ENCODE measurements at regions not wholly inside any gene's neighbourhood (a gene's known extent, or its start where the extent isn't known, plus 50 kb on each side); places are given as distances from the start of the nearest gene placed in this dataset.
"Not testable (repeated sequence)": the region's sequence is repeated elsewhere in the genome, so short reads cannot be mapped to it uniquely, and the experiment has no call there.

- not testable (repeated sequence) for DNase-seq
These were observed 78.7 kb downstream of the NPIPB11 start for GRCh38 chr16:29327631-29328408.

- DNase-seq: not testable (repeated sequence)
These were observed 80.1 kb downstream of the NPIPB11 start for GRCh38 chr16:29326164-29327125.

DNA sequence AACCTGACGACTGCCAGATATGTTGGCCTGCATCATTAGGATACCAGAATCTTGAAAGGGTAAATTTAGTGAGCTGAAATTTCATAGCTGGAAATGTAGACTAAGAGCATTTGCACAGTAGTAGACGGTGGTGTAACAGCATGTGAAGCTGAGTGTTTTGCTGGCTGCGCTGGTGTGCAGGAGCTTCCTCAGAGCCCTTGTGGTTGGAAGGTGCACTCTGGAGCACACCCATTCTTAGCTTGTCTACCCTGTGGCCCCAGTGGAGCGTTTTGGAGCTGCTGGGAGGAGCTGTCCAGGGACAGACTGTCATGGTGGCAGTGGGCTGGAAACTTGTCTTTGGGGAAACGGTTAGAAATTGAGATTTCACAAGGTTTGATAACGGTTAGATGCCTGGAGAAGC is 82.8 kb downstream of the NPIPB11 start:
- DNase-seq: not testable (repeated sequence)

DNA sequence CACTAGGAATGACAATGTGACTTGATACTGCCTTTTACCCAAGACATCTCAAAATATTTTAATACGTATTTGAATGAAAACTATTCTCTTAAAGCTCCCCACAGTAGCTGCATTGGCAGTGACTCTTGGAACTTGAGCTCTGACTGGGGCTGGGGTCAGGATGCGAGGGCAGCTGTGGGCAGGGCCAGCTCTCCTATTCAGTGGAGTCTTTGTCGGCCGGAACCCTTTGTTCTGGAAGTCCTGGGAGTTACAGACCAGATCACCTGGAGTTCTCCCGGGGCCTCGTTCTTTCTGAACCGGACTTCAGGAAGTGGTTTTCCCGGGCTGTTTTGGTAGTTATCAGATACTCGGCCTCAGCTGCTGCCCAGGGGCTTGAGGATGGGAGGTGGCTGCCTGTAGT is 84.9 kb downstream of the NPIPB11 start:
- no peak for DNase-seq

DNA sequence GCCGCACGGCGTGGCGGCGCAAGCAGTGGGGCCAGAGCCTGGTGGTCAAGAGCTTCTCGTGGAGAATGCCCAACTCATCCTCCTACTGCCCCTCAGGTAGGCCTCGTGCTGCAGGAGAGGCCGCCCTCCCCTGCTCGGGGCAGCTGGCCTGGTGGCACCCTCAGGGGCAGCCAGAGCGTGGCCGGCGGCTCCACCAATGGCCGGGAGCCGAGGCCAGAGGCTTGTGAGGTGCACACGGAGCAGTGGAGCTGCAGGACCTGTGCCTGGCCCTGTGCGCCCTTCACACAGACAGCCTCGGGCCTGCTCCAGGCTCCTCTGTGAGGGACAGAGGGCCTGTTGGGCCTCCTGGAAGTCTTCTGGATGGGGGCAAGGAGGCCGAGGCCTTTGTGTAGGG is 85.5 kb downstream of the NPIPB11 start:
- DNase-seq: no peak

DNA sequence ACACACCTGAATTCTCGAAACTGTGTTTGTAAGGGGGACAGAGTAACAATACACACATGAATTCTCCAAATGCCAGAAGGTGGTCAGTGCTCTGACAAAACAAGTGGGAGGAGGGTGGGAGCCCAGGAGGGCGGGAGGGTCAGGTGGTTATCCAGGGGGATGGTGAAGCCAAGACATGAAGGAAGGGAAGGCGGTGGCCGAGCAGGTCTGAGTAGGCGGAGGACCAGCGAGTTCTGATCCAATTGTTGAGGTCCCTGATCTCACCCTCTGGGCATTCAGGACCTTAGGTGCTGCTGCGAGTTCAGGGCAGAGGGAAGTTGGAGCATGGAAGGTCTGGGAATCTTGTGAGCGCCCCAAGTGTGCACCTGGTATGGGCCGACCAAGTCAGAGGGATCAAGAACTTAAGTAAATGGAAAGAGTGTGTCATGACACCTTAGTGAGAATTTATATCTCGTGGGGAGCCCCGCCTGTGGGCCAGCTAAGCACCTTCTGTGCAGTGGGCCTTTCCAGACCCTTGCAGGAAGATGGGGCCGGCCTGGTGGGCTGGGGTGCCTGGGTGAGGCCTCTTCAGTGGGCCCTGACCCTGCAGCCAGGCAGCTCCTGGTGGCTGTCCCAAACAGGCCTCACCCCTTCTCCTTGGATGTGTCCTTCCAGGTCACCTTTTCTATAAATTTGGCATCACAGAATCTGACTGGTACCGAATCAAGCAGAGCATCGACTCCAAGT is 86.1 kb downstream of the NPIPB11 start:
- DNase-seq: no peak

DNA sequence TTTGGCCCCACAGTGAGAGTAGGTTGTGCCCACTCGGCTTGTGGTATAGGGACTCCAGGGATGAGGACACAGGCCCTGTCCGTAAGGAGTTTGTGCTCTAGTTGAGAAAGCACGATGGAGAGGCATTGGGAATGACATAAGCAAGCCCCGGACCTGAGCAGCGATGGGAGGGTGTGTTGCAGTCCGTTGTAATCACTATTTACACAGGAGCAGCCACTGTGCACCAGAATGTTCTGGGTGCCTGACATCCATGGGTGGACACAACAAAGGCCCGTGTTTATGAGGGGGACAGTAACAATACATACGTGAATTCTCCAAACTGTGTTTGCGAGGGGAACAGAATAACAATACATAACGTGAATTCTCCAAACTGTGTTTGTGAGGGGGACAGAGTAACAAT is 86.8 kb downstream of the NPIPB11 start:
- DNase-seq: no peak

DNA sequence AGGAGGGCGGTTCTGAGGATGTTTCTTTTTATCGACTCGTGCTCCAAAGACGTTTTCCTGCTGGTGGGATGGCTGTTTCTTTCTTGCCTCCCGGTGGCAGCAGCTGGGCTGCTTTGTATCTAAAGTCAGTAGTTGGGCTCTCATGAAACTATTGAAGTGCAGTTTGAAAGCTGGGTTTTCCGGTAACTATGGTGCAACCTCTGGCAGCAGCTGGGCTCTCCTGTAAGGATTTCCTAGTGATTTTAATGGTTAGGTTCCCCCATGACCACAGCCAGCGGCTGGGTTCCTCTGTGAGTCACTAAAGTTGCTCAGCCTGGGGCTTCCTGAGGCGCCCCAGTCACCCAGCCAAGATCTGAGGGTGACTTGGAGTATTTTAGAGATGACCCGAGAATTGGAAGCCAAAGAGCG is 87.9 kb downstream of the NPIPB11 start:
- DNase-seq: not testable (repeated sequence)

GRCh38 chr16:29318037-29318436 is 88.5 kb downstream of the NPIPB11 start:
- DNase-seq: no peak

DNA sequence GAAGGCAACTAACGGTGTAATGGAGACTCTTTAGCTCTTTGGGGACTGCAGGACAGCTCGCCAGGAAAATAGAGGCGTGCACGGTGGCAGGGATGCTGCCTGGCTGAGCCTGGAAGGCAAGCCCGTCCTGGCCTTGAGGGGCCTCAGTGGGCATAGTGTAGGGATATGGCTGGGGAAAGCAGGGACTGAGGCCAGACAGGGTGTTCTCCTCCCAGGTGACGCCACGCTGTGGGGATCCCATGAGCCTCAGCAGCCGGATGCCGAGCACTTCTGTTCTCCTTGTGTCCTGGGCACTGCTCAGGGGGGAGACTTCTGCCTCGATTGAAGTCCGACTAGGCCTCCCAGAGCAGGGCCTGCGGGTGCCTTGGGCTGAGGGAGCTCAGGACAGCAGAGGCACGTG is 89.2 kb downstream of the NPIPB11 start:
- no peak for DNase-seq

DNA sequence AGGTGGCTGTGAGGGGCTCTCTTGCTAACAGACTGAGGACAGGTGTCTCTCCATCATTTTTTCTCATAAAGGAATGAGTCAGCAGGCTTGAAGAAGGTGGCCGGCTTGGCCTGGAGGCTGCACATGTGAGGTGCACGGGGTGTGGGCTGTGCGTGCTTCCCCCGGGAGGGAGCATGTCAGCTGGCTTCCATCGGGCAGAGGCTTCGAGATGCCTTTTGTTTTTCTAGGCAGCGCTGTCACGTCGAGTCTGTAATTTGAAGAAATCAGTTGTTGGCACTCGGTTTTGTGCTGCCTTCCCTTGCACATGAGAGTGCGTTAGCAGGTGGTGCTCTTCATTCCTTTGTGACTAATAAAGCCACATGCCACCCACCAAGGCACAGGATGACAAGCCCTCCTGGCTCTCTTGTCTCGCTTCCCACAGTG is 89.7 kb downstream of the NPIPB11 start:
- no peak for DNase-seq

GRCh38 chr16:29315916-29316517 is 90.5 kb downstream of the NPIPB11 start:
- DNase-seq: no peak

GRCh38 chr16:29315046-29315445 is 91.5 kb downstream of the NPIPB11 start:
- no peak for DNase-seq

DNA sequence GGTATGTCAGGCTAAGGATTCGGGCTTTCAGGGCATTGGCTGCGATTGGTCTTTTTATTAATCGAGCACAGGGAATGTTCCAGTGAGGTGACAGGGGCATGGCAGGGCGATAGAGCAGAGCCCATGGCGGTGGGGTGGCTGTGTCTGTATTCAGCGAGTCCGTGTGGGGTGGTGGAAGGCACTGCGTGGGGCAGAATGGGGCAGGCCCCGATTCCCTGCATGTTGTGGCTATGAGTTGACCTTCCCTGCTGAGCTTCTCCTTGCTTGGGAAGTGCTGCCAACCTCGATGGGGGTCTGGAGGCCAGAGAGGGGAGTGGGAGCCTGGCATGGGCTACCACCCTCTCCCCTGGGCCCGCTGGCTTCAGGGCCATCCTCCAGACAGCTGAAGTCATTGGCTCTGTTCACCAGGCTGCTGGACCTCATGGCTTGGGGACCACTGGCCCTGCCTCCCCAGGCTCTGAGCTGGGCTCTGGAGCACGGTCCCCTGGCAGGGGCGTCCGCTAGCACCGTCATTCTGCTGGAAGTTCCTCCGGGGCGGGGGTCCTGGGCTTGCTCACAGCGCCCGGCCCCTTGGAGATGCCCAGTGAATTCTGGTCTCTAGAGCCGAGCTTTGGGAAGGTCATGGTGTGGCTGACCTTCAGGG is 92.1 kb downstream of the NPIPB11 start:
- no peak for DNase-seq

DNA sequence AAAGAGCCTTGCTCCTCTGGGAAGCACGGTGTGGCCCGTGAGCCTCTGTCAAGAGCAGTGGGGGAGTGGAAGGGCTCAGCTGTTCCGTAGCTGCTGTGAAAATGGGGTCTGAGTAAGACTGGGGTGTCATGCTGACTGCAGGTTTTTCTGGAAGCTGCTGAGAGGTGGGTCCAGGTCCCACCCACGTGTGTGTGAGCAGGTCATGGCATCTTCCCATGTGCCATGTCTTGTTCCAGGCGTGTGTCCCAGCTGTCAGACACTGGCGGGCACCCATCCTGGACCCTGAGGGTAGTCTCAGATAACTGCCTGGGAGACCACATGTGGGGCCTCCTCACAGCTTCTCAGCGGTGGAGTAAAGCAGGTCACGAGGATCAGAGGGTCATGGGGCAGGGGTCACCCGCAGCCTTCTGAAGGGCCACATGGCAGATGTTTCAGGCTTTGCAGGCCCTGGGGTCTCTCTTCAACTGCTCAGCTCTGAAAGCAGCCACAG is 92.9 kb downstream of the NPIPB11 start:
- DNase-seq: no peak

- DNase-seq: no peak
These were observed 93.5 kb downstream of the NPIPB11 start for GRCh38 chr16:29312835-29313558.

- not testable (repeated sequence) for DNase-seq
These were observed 94.2 kb downstream of the NPIPB11 start for GRCh38 chr16:29312345-29312675.

- no peak for DNase-seq
These were observed 94.8 kb downstream of the NPIPB11 start for GRCh38 chr16:29311461-29312344.

DNA sequence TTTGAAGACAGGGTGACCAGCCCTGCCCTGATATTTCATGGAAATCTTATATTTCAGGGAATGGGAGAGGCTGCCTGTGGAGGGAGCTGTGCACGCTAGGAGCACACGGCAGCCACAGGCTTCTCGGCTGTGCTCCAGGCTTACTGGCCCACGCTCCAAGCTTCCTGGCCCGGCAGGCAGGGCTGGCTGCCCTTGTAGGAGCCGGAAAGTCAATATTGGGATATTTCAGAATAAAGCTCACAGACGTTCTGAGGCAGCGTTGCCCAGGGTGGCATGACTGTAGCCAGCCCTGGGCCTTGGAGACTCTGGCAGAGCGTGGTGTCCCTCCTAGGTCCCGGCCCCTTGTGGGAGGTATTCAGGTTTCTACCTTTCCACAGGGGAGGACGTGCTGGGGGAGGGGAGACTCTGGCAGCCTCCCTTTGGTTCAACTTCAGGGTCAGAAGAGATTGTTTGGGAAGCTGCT is 95.6 kb downstream of the NPIPB11 start:
- DNase-seq: peak in 1 of 2 experiments; percentile 57

DNA sequence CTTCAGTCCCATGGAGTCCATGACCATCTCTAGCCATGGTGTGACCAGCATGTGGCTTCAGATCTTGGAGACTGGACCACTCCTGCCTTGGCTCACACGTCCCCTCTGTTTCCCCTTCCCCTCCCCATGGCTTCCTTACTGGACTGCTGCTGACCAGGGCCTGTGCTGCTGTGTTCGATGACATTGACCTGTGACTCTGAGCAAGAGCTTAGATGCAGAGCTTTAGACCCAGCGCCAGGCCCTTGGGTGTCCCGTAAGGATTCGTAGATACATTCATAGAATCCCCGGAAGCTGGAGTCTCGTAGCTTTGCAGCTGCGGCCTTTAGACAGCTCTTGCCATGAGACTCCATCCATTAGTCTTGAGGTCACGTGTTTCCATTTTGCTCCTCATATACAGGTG is 96.3 kb downstream of the NPIPB11 start:
- not testable (repeated sequence) for DNase-seq

All from NCI-H446 (cell line).